ENCODE measurements at regions not wholly inside any gene's neighbourhood (a gene's known extent, or its start where the extent isn't known, plus 50 kb on each side); places are given as distances from the start of the nearest gene placed in this dataset.

DNA sequence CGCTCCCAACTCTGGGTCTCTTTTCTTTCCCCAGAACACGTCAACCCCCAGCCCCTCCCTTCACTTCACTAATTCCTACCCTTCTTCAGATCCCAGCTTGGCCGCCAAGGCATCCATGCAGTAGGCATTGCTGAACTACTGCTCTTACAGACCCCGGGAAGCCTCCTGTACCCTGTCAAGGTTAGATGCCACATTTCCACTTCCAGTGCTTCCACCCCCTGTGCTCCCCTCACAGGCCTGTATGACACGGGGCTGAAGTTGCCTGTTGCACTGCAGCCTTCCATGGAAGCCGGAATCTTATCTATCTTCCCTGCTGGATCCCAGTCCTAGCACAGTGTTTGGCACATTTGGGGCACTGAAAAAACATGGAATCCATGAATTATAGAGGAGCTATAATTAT, 99.0 kb upstream of the SOD1 start (continued):
- TF ChIP-seq GABPB1 (CRISPR knock-in tag; IDR thresholded peaks at IDR 0.05) (no peak), ZNF232 (CRISPR knock-in tag; IDR thresholded peaks at IDR 0.05) (no peak), ZBTB21 (CRISPR knock-in tag; IDR thresholded peaks at IDR 0.05; ENCODE audit: borderline replicate concordance) (no peak), ZNF138 (CRISPR knock-in tag; conservative IDR thresholded peaks at IDR 0.05) (no peak), SOX15 (CRISPR knock-in tag; IDR thresholded peaks at IDR 0.05) (no peak), ATF1 (CRISPR knock-in tag; IDR thresholded peaks at IDR 0.05) (no peak), GRHL2 (CRISPR knock-in tag; IDR thresholded peaks at IDR 0.05; ENCODE audit: insufficient replicate concordance, severe bottlenecking) (no peak)

DNA sequence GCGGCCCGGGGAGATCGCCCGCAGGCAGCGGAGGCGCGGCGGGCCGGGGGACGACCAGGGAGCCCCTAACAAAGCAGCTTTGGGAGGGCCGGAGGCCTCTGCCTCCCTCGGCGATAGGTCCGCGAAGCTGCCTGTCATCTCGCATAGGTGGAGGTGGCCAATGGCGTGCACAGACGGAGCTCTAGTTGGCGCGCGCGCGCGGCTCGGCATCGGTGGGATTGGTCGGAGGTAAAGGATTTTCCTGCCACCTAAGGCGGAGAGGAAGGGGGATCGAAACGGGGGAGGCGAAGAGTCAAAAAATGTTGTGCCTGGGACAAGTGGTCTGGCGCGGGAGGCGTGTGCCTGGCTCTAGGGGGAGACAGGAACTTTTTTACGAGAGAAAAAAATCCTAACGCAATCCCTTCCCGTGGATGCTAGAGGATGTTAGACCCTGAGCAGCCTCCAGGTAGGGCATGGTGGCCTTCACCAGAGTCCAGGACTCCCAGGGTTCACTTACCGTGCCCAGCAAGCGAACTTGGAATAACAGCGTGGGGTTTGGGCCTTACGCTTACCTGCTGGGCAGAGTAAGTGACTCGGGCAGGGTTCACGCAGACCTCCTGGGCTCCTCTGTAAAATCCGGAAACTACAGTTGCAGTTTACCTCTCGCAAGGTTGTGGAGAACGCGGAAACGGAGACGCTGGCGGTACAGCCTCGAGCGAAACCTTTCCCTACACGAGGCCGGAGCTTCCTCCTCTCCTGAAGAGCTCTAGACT, 99.9 kb upstream of the SOD1 start:
- ChIA-PET CTCF (interaction anchor here (0.5 to 3.7 kb wide), 36 partner anchors 9 to 587 kb away, joined by 3 to 46 read pairs (median 4); partner anchors contain the start of gene TIAM1), POLR2A (interaction anchor here (0.6 to 1.7 kb wide), 15 partner anchors 11 to 1284 kb away, joined by 3 to 12 read pairs (median 4); no protein-coding TSS in a partner anchor)
- peak overlapping the region; percentile 92 for H3K4me3 Mint-ChIP-seq
- H3K4me1 Mint-ChIP-seq: peaks cover 50% of the 10 kb centered on the region
- TF ChIP-seq ZNF121 (CRISPR knock-in tag; IDR thresholded peaks at IDR 0.05) (no peak), ETV6 (CRISPR knock-in tag; IDR thresholded peaks at IDR 0.05) (peak; percentile 20; the same call in 1 of the 2 replicates), NFYB (CRISPR knock-in tag; conservative IDR thresholded peaks at IDR 0.05; ENCODE audit: low read depth) (peak; percentile 90), MAX (CRISPR knock-in tag; IDR thresholded peaks at IDR 0.05) (peak; percentile 62; the same call in 1 of the 2 replicates), FOXP4 (CRISPR knock-in tag; IDR thresholded peaks at IDR 0.05) (0 out of 2 replicates have a peak, but pooled peaks have one; percentile 18), FOXP1 (CRISPR knock-in tag; IDR thresholded peaks at IDR 0.05; ENCODE audit: borderline replicate concordance) (0 out of 2 replicates have a peak, but pooled peaks have one; percentile 18), NFATC4 (CRISPR knock-in tag; IDR thresholded peaks at IDR 0.05) (no peak), EMX1 (CRISPR knock-in tag; IDR thresholded peaks at IDR 0.05) (no peak), ATF3 (CRISPR knock-in tag; conservative IDR thresholded peaks at IDR 0.05) (no peak), NR1H2 (CRISPR knock-in tag; IDR thresholded peaks at IDR 0.05) (no peak)
- TF ChIP-seq, protein P1, sequence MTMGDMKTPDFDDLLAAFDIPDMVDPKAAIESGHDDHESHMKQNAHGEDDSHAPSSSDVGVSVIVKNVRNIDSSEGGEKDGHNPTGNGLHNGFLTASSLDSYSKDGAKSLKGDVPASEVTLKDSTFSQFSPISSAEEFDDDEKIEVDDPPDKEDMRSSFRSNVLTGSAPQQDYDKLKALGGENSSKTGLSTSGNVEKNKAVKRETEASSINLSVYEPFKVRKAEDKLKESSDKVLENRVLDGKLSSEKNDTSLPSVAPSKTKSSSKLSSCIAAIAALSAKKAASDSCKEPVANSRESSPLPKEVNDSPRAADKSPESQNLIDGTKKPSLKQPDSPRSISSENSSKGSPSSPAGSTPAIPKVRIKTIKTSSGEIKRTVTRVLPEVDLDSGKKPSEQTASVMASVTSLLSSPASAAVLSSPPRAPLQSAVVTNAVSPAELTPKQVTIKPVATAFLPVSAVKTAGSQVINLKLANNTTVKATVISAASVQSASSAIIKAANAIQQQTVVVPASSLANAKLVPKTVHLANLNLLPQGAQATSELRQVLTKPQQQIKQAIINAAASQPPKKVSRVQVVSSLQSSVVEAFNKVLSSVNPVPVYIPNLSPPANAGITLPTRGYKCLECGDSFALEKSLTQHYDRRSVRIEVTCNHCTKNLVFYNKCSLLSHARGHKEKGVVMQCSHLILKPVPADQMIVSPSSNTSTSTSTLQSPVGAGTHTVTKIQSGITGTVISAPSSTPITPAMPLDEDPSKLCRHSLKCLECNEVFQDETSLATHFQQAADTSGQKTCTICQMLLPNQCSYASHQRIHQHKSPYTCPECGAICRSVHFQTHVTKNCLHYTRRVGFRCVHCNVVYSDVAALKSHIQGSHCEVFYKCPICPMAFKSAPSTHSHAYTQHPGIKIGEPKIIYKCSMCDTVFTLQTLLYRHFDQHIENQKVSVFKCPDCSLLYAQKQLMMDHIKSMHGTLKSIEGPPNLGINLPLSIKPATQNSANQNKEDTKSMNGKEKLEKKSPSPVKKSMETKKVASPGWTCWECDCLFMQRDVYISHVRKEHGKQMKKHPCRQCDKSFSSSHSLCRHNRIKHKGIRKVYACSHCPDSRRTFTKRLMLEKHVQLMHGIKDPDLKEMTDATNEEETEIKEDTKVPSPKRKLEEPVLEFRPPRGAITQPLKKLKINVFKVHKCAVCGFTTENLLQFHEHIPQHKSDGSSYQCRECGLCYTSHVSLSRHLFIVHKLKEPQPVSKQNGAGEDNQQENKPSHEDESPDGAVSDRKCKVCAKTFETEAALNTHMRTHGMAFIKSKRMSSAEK (CRISPR knock-in tag; IDR thresholded peaks at IDR 0.05; ENCODE audit: borderline replicate concordance): peak; percentile 36; the same call in 1 of the 2 replicates
- DNase-seq (ENCODE audit: low spot score) (peak; percentile 99), ATAC-seq (peak; percentile 81)
- H3K36me3 Mint-ChIP-seq: no peaks in the 10 kb centered on the region
- H3K27me3 Mint-ChIP-seq (ENCODE audit: low read depth): peaks cover 21% of the 10 kb centered on the region
- no peaks in the 10 kb centered on the region for H3K9me3 Mint-ChIP-seq
- H3K27ac Mint-ChIP-seq: peak overlapping the region; percentile 91

All from WTC11 (cell line).